ENCODE measurements at regions not wholly inside any gene's neighbourhood (a gene's known extent, or its start where the extent isn't known, plus 50 kb on each side); places are given as distances from the start of the nearest gene placed in this dataset.
"Not testable (repeated sequence)": the region's sequence is repeated elsewhere in the genome, so short reads cannot be mapped to it uniquely, and the experiment has no call there.

- Histone ChIP-seq H2AFZ (ENCODE audit: low read length) (no peak overlapping the region), H3K36me3 (ENCODE audit: control insufficient read depth, insufficient read depth, low read length) (no peaks in the 10 kb centered on the region), H4K20me1 (ENCODE audit: control insufficient read depth, extremely low read depth, insufficient read depth, low read length) (no peaks in the 10 kb centered on the region), H3K27ac (ENCODE audit: insufficient read depth, low read length) (no peak overlapping the region), H3K4me2 (ENCODE audit: extremely low read depth, insufficient read depth, low read length) (no peak overlapping the region), H3K27me3 (ENCODE audit: control insufficient read depth, insufficient read depth, low read length) (no peaks in the 10 kb centered on the region), H3K4me1 (ENCODE audit: control insufficient read depth, extremely low read depth, insufficient read depth, low read length) (no peaks in the 10 kb centered on the region), H3K4me3 (replicated peaks in 1 of 4; ENCODE audit: control extremely low read depth in 1 of 4, insufficient read depth in 1 of 4, low read depth in 3 of 4, low read length in 4 of 4) (no peak overlapping the region), H3K9ac (ENCODE audit: insufficient read depth, low read length) (no peak overlapping the region), H3K79me2 (ENCODE audit: control insufficient read depth, insufficient read depth, low read length) (no peaks in the 10 kb centered on the region), H3K9me3 (ENCODE audit: control insufficient read depth, insufficient read depth, low read depth, low read length) (no peaks in the 10 kb centered on the region)
- DNase-seq (ENCODE audit: low read depth in 2 of 2), result no peak
- TF ChIP-seq CTCF (conservative IDR thresholded peaks at IDR 0.05 in 1 of 2, IDR thresholded peaks at IDR 0.05 in 1 of 2; ENCODE audit: low read depth in 1 of 2, low read length in 2 of 2) (no peak), EZH2 (IDR thresholded peaks at IDR 0.05; ENCODE audit: low read length, missing control alignments) (no peak)
These were observed 117.5 kb downstream of the ANXA2 start for GRCh38 chr15:60280259-60280658.

GRCh38 chr15:60283936-60284335 lies 113.8 kb downstream of the ANXA2 start:
- no peak overlapping the region for H3K4me3 ChIP-seq (replicated peaks in 1 of 4; ENCODE audit: control extremely low read depth in 1 of 4, insufficient read depth in 1 of 4, low read depth in 3 of 4, low read length in 4 of 4)
- H3K27ac ChIP-seq (ENCODE audit: insufficient read depth, low read length), result no peak overlapping the region
- no peak overlapping the region for H3K9ac ChIP-seq (ENCODE audit: insufficient read depth, low read length)
- H3K4me2 ChIP-seq (ENCODE audit: extremely low read depth, insufficient read depth, low read length), result no peak overlapping the region
- no peaks in the 10 kb centered on the region for H3K4me1 ChIP-seq (ENCODE audit: control insufficient read depth, extremely low read depth, insufficient read depth, low read length)
- no peaks in the 10 kb centered on the region for H3K36me3 ChIP-seq (ENCODE audit: control insufficient read depth, insufficient read depth, low read length)
- no peaks in the 10 kb centered on the region for H4K20me1 ChIP-seq (ENCODE audit: control insufficient read depth, extremely low read depth, insufficient read depth, low read length)
- no peaks in the 10 kb centered on the region for H3K9me3 ChIP-seq (ENCODE audit: control insufficient read depth, insufficient read depth, low read depth, low read length)
- no peak overlapping the region for H2AFZ ChIP-seq (ENCODE audit: low read length)
- no peaks in the 10 kb centered on the region for H3K79me2 ChIP-seq (ENCODE audit: control insufficient read depth, insufficient read depth, low read length)
- no peaks in the 10 kb centered on the region for H3K27me3 ChIP-seq (ENCODE audit: control insufficient read depth, insufficient read depth, low read length)
- TF ChIP-seq CTCF (conservative IDR thresholded peaks at IDR 0.05 in 1 of 2, IDR thresholded peaks at IDR 0.05 in 1 of 2; ENCODE audit: low read depth in 1 of 2, low read length in 2 of 2) (no peak), EZH2 (IDR thresholded peaks at IDR 0.05; ENCODE audit: low read length, missing control alignments) (no peak)
- no peak for DNase-seq (ENCODE audit: low read depth in 2 of 2)

- H3K27me3 ChIP-seq (ENCODE audit: control insufficient read depth, insufficient read depth, low read length); H2AFZ ChIP-seq (ENCODE audit: low read length): not testable (repeated sequence)
These were observed 101.9 kb downstream of the ANXA2 start for GRCh38 chr15:60295901-60296300.

More at GRCh38 chr15:60295901-60296300, 101.9 kb downstream of the ANXA2 start:
- not testable (repeated sequence) for H3K4me2 ChIP-seq (ENCODE audit: extremely low read depth, insufficient read depth, low read length); H3K9me3 ChIP-seq (ENCODE audit: control insufficient read depth, insufficient read depth, low read depth, low read length); H3K79me2 ChIP-seq (ENCODE audit: control insufficient read depth, insufficient read depth, low read length); H3K4me1 ChIP-seq (ENCODE audit: control insufficient read depth, extremely low read depth, insufficient read depth, low read length); H3K4me3 ChIP-seq (replicated peaks in 1 of 4; ENCODE audit: control extremely low read depth in 1 of 4, insufficient read depth in 1 of 4, low read depth in 3 of 4, low read length in 4 of 4); H4K20me1 ChIP-seq (ENCODE audit: control insufficient read depth, extremely low read depth, insufficient read depth, low read length); H3K9ac ChIP-seq (ENCODE audit: insufficient read depth, low read length); H3K36me3 ChIP-seq (ENCODE audit: control insufficient read depth, insufficient read depth, low read length); H3K27ac ChIP-seq (ENCODE audit: insufficient read depth, low read length); DNase-seq (ENCODE audit: low read depth in 2 of 2)

Measured in fibroblast of lung (primary cell).